WERI-Rb-1 (cell line): ENCODE measurements at regions not wholly inside any gene's neighbourhood (a gene's known extent, or its start where the extent isn't known, plus 50 kb on each side); places are given as distances from the start of the nearest gene placed in this dataset.

Experiments
- DNase-seq: peaks from one replicate; pipeline ENCODE4 v3.0.0-alpha.2; 2020
- H3K27ac ChIP-seq: fragments of 250-450 bp; sonication (Bioruptor Pico); 2 replicates; pipeline ENCODE4 v1.5.1; 2020; ENCODE audit warnings: mild to moderate bottlenecking, moderate library complexity
- H3K27me3 ChIP-seq: fragments of 250-450 bp; sonication (Bioruptor Pico); 2 replicates; pipeline ENCODE4 v1.5.1; 2021; ENCODE audit warnings: mild to moderate bottlenecking, low read depth, moderate library complexity; ENCODE audit not compliant: insufficient read depth, severe bottlenecking
- H3K36me3 ChIP-seq: fragments of 250-450 bp; sonication (Bioruptor Pico); 2 replicates; pipeline ENCODE4 v1.5.1; 2020; ENCODE audit warnings: mild to moderate bottlenecking, moderate library complexity
- H3K4me3 ChIP-seq: 2 replicates; pipeline ENCODE4 v1.5.1; 2011; ENCODE audit warnings: low read depth, mild to moderate bottlenecking, control low read depth, low read length
- H3K9me3 ChIP-seq: fragments of 250-450 bp; sonication (Bioruptor Pico); 2 replicates; pipeline ENCODE4 v1.5.1; 2021; ENCODE audit warnings: mild to moderate bottlenecking, moderate library complexity; ENCODE audit not compliant: severe bottlenecking
- CTCF ChIP-seq: IDR thresholded peaks from 2 replicates; pipeline ENCODE4 v1.5.1; 2011; ENCODE audit warnings: low read depth, mild to moderate bottlenecking, control low read depth, inconsistent platforms, low read length

GRCh38 chr3:73718326-73719110 lies 93.8 kb upstream of the PDZRN3 start:
- Histone ChIP-seq H3K4me3 (no peak overlapping the region), H3K9me3 (peaks cover 5% of the 10 kb centered on the region), H3K27me3 (no peaks in the 10 kb centered on the region), H3K36me3 (no peaks in the 10 kb centered on the region), H3K27ac (no peak overlapping the region)
- no peak for TF ChIP-seq CTCF
- DNase-seq, result no peak

GRCh38 chr3:73716418-73716817 lies 91.7 kb upstream of the PDZRN3 start:
- no peaks in the 10 kb centered on the region for H3K27me3 ChIP-seq
- no peak overlapping the region for H3K27ac ChIP-seq
- H3K4me3 ChIP-seq, result no peak overlapping the region
- peaks cover 5% of the 10 kb centered on the region for H3K9me3 ChIP-seq
- H3K36me3 ChIP-seq, result no peaks in the 10 kb centered on the region
- no peak for TF ChIP-seq CTCF
- no peak for DNase-seq

GRCh38 chr3:73710340-73710739 lies 85.6 kb upstream of the PDZRN3 start:
- Histone ChIP-seq H3K9me3 (no peaks in the 10 kb centered on the region), H3K27me3 (no peaks in the 10 kb centered on the region), H3K36me3 (no peaks in the 10 kb centered on the region), H3K27ac (no peak overlapping the region), H3K4me3 (no peak overlapping the region)
- no peak for TF ChIP-seq CTCF
- no peak for DNase-seq

GRCh38 chr3:73709712-73710111 lies 85.0 kb upstream of the PDZRN3 start:
- no peak overlapping the region for H3K27ac ChIP-seq
- no peak for TF ChIP-seq CTCF
- no peak for DNase-seq
- no peaks in the 10 kb centered on the region for H3K27me3 ChIP-seq
- no peaks in the 10 kb centered on the region for H3K36me3 ChIP-seq
- H3K9me3 ChIP-seq, result no peaks in the 10 kb centered on the region
- H3K4me3 ChIP-seq, result no peak overlapping the region

GRCh38 chr3:73708956-73709355 lies 84.2 kb upstream of the PDZRN3 start:
- no peak for DNase-seq
- H3K36me3 ChIP-seq, result no peaks in the 10 kb centered on the region
- no peak overlapping the region for H3K4me3 ChIP-seq
- no peak overlapping the region for H3K27ac ChIP-seq
- H3K9me3 ChIP-seq, result no peaks in the 10 kb centered on the region
- no peaks in the 10 kb centered on the region for H3K27me3 ChIP-seq
- TF ChIP-seq CTCF, result no peak

GRCh38 chr3:73707772-73708171 lies 83.0 kb upstream of the PDZRN3 start:
- TF ChIP-seq CTCF, result no peak

More at GRCh38 chr3:73707772-73708171, 83.0 kb upstream of the PDZRN3 start:
- DNase-seq, result no peak
- H3K27ac ChIP-seq, result no peak overlapping the region
- H3K4me3 ChIP-seq, result no peak overlapping the region
- no peaks in the 10 kb centered on the region for H3K36me3 ChIP-seq
- no peaks in the 10 kb centered on the region for H3K9me3 ChIP-seq
- H3K27me3 ChIP-seq, result no peaks in the 10 kb centered on the region
